ENCODE measurements at regions not wholly inside any gene's neighbourhood (a gene's known extent, or its start where the extent isn't known, plus 50 kb on each side); places are given as distances from the start of the nearest gene placed in this dataset.
A peak's percentile ranks its signal among the peaks of the same experiment; 100 is the strongest.

GRCh38 chr17:71342737-71343136 lies 778.1 kb upstream of the SOX9 start:
- H3K9ac ChIP-seq (ENCODE audit: control insufficient read depth, extremely low read depth, insufficient read depth, low read length), result no peak overlapping the region
- FAIRE-seq (no peak), DNase-seq (ENCODE audit: low read depth, low spot score) (no peak)
- no peaks in the 10 kb centered on the region for H3K36me3 ChIP-seq (ENCODE audit: control insufficient read depth in 2 of 2, extremely low read depth in 1 of 2, insufficient read depth in 2 of 2, low read length in 2 of 2)
- no peaks in the 10 kb centered on the region for H3K4me1 ChIP-seq (ENCODE audit: control insufficient read depth, extremely low read depth, insufficient read depth, low read length)
- H3K9me1 ChIP-seq (ENCODE audit: control insufficient read depth, extremely low read depth, insufficient read depth, low read length), result no peaks in the 10 kb centered on the region
- H3K79me2 ChIP-seq (ENCODE audit: control insufficient read depth, insufficient read depth, low read length), result no peaks in the 10 kb centered on the region
- no peak overlapping the region for H2AFZ ChIP-seq (ENCODE audit: control insufficient read depth, low read length)
- H3K27ac ChIP-seq (ENCODE audit: control insufficient read depth, insufficient read depth, low read length), result no peak overlapping the region
- H4K20me1 ChIP-seq (ENCODE audit: control insufficient read depth, extremely low read depth, insufficient read depth, low read length), result no peaks in the 10 kb centered on the region
- H3K4me2 ChIP-seq (ENCODE audit: control insufficient read depth, extremely low read depth, insufficient read depth, low read depth, low read length), result no peak overlapping the region
- no peaks in the 10 kb centered on the region for H3K9me3 ChIP-seq (ENCODE audit: control insufficient read depth, low read depth, low read length)
- dilution Hi-C loops (cut with MboI; ENCODE audit: extremely low pct_ligation_motif_present, low sequenced_read_pairs), result no loop called here
- no peak overlapping the region for H3K4me3 ChIP-seq (ENCODE audit: control insufficient read depth in 2 of 3, extremely low read depth in 1 of 3, insufficient read depth in 2 of 3, low read depth in 1 of 3, low read length in 3 of 3)
- no peaks in the 10 kb centered on the region for H3K27me3 ChIP-seq (ENCODE audit: control insufficient read depth, extremely low read depth, insufficient read depth, low read length)
- TF ChIP-seq CTCF (optimal IDR thresholded peaks at IDR 0.05 in 1 of 3, IDR thresholded peaks at IDR 0.05 in 1 of 3, conservative IDR thresholded peaks at IDR 0.05 in 1 of 3; ENCODE audit: extremely low read depth in 1 of 3, insufficient read depth in 2 of 3, low read length in 3 of 3) (no peak), EZH2 (IDR thresholded peaks at IDR 0.05; ENCODE audit: low read length) (no peak)

- no peak overlapping the region for H2AFZ ChIP-seq (ENCODE audit: control insufficient read depth, low read length)
- H3K9ac ChIP-seq (ENCODE audit: control insufficient read depth, extremely low read depth, insufficient read depth, low read length), result no peak overlapping the region
- TF ChIP-seq CTCF (optimal IDR thresholded peaks at IDR 0.05 in 1 of 3, IDR thresholded peaks at IDR 0.05 in 1 of 3, conservative IDR thresholded peaks at IDR 0.05 in 1 of 3; ENCODE audit: extremely low read depth in 1 of 3, insufficient read depth in 2 of 3, low read length in 3 of 3) (no peak), EZH2 (IDR thresholded peaks at IDR 0.05; ENCODE audit: low read length) (no peak)
- no peaks in the 10 kb centered on the region for H3K4me1 ChIP-seq (ENCODE audit: control insufficient read depth, extremely low read depth, insufficient read depth, low read length)
- no peaks in the 10 kb centered on the region for H3K79me2 ChIP-seq (ENCODE audit: control insufficient read depth, insufficient read depth, low read length)
- H4K20me1 ChIP-seq (ENCODE audit: control insufficient read depth, extremely low read depth, insufficient read depth, low read length), result no peaks in the 10 kb centered on the region
- H3K4me2 ChIP-seq (ENCODE audit: control insufficient read depth, extremely low read depth, insufficient read depth, low read depth, low read length), result no peak overlapping the region
- H3K4me3 ChIP-seq (ENCODE audit: control insufficient read depth in 2 of 3, extremely low read depth in 1 of 3, insufficient read depth in 2 of 3, low read depth in 1 of 3, low read length in 3 of 3), result no peak overlapping the region
- dilution Hi-C loops (cut with MboI; ENCODE audit: extremely low pct_ligation_motif_present, low sequenced_read_pairs), result no loop called here
- H3K9me1 ChIP-seq (ENCODE audit: control insufficient read depth, extremely low read depth, insufficient read depth, low read length), result no peaks in the 10 kb centered on the region
- no peaks in the 10 kb centered on the region for H3K27me3 ChIP-seq (ENCODE audit: control insufficient read depth, extremely low read depth, insufficient read depth, low read length)
- H3K36me3 ChIP-seq (ENCODE audit: control insufficient read depth in 2 of 2, extremely low read depth in 1 of 2, insufficient read depth in 2 of 2, low read length in 2 of 2), result no peaks in the 10 kb centered on the region
- no peak overlapping the region for H3K27ac ChIP-seq (ENCODE audit: control insufficient read depth, insufficient read depth, low read length)
- no peak for DNase-seq (ENCODE audit: low read depth, low spot score)
- no peaks in the 10 kb centered on the region for H3K9me3 ChIP-seq (ENCODE audit: control insufficient read depth, low read depth, low read length)
- FAIRE-seq, result peak; percentile 69
These were observed 770.8 kb upstream of the SOX9 start for GRCh38 chr17:71349908-71350600.

All from keratinocyte (primary cell).